ENCODE measurements at regions not wholly inside any gene's neighbourhood (a gene's known extent, or its start where the extent isn't known, plus 50 kb on each side); places are given as distances from the start of the nearest gene placed in this dataset.
"Not testable (repeated sequence)": the region's sequence is repeated elsewhere in the genome, so short reads cannot be mapped to it uniquely, and the experiment has no call there.

DNA sequence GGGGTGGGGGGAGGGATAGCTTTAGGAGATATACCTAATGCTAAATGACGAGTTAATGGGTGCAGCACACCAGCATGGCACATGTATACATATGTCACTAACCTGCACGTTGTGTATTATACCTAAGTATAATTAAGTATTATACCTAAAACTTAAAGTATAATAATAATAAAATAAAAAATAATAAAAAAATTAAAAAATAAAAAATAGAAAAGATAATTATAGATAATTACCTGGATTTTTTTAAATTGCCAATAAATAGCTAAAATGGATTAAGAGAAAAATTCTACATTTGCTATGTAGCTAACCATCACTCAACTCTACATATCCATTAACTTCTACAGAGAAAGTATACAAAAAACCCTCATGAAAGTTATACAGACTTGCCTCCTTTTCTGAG is 747.3 kb downstream of the LRRIQ3 start:
- WGBS, 2 experiments (ENCODE audit: insufficient coverage in 2 of 2): no CpG with 5 or more reads among the region's 2 CpGs
- not testable (repeated sequence) for H3K4me3 ChIP-seq (ENCODE audit: extremely low read depth, insufficient read depth, low read length, poor library complexity, severe bottlenecking); H3K27ac ChIP-seq (ENCODE audit: low read depth, low read length, severe bottlenecking); H3K4me1 ChIP-seq (ENCODE audit: control insufficient read depth, insufficient read depth, low read length, poor library complexity, severe bottlenecking); H3K9me3 ChIP-seq (ENCODE audit: control insufficient read depth, low read length); H3K36me3 ChIP-seq (ENCODE audit: control insufficient read depth, insufficient read depth, low read length)

- WGBS, 2 experiments (ENCODE audit: insufficient coverage in 2 of 2): 89 to 92% methylated on average over 2 of the region's 3 CpGs
- H3K36me3 ChIP-seq (ENCODE audit: control insufficient read depth, insufficient read depth, low read length): no peaks in the 10 kb centered on the region
- H3K27ac ChIP-seq (ENCODE audit: low read depth, low read length, severe bottlenecking): no peak overlapping the region
- no peaks in the 10 kb centered on the region for H3K9me3 ChIP-seq (ENCODE audit: control insufficient read depth, low read length)
- H3K4me1 ChIP-seq (ENCODE audit: control insufficient read depth, insufficient read depth, low read length, poor library complexity, severe bottlenecking): no peaks in the 10 kb centered on the region
- no peak overlapping the region for H3K4me3 ChIP-seq (ENCODE audit: extremely low read depth, insufficient read depth, low read length, poor library complexity, severe bottlenecking)
These were observed 786.5 kb downstream of the LRRIQ3 start for GRCh38 chr1:73411479-73411878.

DNA sequence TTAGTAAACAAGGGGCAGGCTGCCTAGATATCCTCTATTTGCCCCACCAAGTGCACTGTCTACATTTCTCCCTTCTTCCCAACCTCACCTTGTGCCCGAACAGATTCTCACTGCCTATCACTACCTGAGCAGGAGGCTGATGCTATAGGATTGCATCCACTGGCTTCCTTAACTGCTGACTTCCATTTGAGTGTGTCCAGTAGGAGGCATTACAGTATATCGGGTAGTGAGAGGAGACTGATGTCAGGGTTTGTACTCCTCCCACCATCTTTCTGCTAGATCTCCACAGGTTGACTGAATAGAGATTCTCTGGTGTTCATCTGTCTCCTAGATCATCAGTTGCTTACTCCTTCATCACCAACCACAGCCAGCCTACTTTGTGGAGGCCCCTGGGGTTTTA is 796.3 kb downstream of the LRRIQ3 start:
- no peaks in the 10 kb centered on the region for H3K4me1 ChIP-seq (ENCODE audit: control insufficient read depth, insufficient read depth, low read length, poor library complexity, severe bottlenecking)
- H3K4me3 ChIP-seq (ENCODE audit: extremely low read depth, insufficient read depth, low read length, poor library complexity, severe bottlenecking): no peak overlapping the region
- no peak overlapping the region for H3K27ac ChIP-seq (ENCODE audit: low read depth, low read length, severe bottlenecking)
- 33% methylated on average over 1 of the region's 2 CpGs; no CpG with 5 or more reads in 1 of the 2 experiments for WGBS, 2 experiments (ENCODE audit: insufficient coverage in 2 of 2)
- H3K9me3 ChIP-seq (ENCODE audit: control insufficient read depth, low read length): no peaks in the 10 kb centered on the region
- H3K36me3 ChIP-seq (ENCODE audit: control insufficient read depth, insufficient read depth, low read length): no peaks in the 10 kb centered on the region

DNA sequence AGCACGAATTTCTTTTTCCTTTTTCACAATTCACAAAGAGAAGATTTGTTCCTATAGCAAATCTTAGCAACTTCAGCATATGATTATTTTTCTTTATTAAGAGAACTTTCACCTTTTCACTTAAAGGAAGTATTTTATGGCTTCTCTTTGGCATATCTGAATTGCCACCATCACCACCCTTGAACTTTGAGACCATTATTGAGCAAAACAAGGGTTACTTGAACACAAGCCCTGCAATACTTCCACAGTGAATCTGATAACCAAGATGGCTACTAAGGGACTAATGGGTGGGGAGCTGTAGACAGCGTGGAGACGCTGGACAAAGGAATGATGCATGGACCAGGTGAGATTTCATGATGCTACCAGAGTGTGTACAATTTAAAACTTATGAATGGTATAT is 815.0 kb downstream of the LRRIQ3 start:
- Histone ChIP-seq H3K27ac (ENCODE audit: low read depth, low read length, severe bottlenecking) (no peak overlapping the region), H3K4me3 (ENCODE audit: extremely low read depth, insufficient read depth, low read length, poor library complexity, severe bottlenecking) (no peak overlapping the region), H3K4me1 (ENCODE audit: control insufficient read depth, insufficient read depth, low read length, poor library complexity, severe bottlenecking) (no peaks in the 10 kb centered on the region), H3K9me3 (ENCODE audit: control insufficient read depth, low read length) (no peaks in the 10 kb centered on the region), H3K36me3 (ENCODE audit: control insufficient read depth, insufficient read depth, low read length) (no peaks in the 10 kb centered on the region)
- WGBS, 2 experiments (ENCODE audit: insufficient coverage in 2 of 2): no CpG with 5 or more reads among the region's 3 CpGs

DNA sequence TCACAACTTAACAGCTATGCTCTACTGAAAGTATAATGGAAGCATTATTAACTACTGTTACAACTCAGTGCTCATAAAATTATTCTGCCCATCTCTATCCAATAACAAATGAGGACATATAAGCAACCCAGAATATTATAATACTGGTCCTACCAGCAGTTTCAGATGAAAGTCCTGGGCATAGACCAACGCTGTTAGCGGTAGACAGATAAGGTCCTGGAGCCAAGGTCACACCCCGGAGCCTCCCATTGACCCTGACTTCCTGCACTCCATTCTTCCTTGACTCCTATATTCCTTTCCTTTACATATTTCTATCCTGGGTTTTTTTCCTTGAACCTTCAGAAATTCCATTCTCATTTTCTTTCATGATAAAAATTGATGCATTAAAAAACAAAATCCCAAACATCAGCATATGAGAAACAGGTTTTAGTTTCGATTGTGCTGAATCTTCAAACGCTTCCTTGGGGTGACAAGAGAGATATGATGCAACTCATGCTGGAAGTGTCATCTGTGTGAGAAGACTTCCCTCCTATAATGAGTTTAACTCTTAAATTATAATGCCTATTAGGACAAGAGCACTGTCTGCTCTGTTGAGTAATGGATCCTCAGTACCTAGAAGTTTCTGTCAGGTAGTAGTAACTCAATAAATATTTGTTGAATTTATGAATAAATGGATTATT is 831.1 kb downstream of the LRRIQ3 start:
- H3K36me3 ChIP-seq (ENCODE audit: control insufficient read depth, insufficient read depth, low read length): no peaks in the 10 kb centered on the region
- no peak overlapping the region for H3K27ac ChIP-seq (ENCODE audit: low read depth, low read length, severe bottlenecking)
- no peaks in the 10 kb centered on the region for H3K9me3 ChIP-seq (ENCODE audit: control insufficient read depth, low read length)
- no peak overlapping the region for H3K4me3 ChIP-seq (ENCODE audit: extremely low read depth, insufficient read depth, low read length, poor library complexity, severe bottlenecking)
- 86 to 97% methylated on average over 3 to 4 of the region's 5 CpGs for WGBS, 2 experiments (ENCODE audit: insufficient coverage in 2 of 2)
- no peaks in the 10 kb centered on the region for H3K4me1 ChIP-seq (ENCODE audit: control insufficient read depth, insufficient read depth, low read length, poor library complexity, severe bottlenecking)

- WGBS, 2 experiments (ENCODE audit: insufficient coverage in 2 of 2): 94 to 100% methylated on average over 3 of the region's 3 CpGs
- no peaks in the 10 kb centered on the region for H3K4me1 ChIP-seq (ENCODE audit: control insufficient read depth, insufficient read depth, low read length, poor library complexity, severe bottlenecking)
- no peak overlapping the region for H3K27ac ChIP-seq (ENCODE audit: low read depth, low read length, severe bottlenecking)
- H3K9me3 ChIP-seq (ENCODE audit: control insufficient read depth, low read length): no peaks in the 10 kb centered on the region
- no peak overlapping the region for H3K4me3 ChIP-seq (ENCODE audit: extremely low read depth, insufficient read depth, low read length, poor library complexity, severe bottlenecking)
- H3K36me3 ChIP-seq (ENCODE audit: control insufficient read depth, insufficient read depth, low read length): no peaks in the 10 kb centered on the region
These were observed 839.0 kb downstream of the LRRIQ3 start for GRCh38 chr1:73359001-73359400.

DNA sequence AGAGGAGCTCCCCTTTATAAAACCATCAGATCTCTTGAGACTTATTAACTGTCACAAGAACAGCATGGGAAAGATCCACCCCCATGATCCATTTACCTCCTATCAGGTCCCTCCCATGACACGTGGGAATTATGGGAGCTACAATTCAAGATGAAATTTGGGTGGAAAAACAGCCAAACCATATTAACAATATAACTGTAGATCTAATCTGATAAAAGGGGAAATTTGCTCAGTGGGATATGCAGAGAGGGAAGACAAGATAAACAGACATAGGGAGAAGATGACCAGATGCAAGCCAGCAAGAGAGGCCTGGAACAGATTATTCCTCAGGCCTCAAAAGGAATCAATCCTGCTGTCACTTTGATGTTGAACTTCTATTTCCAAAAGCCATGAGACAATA is 841.5 kb downstream of the LRRIQ3 start:
- no CpG with 5 or more reads among the region's 1 CpG for WGBS, 2 experiments (ENCODE audit: insufficient coverage in 2 of 2)
- H3K36me3 ChIP-seq (ENCODE audit: control insufficient read depth, insufficient read depth, low read length): no peaks in the 10 kb centered on the region
- no peak overlapping the region for H3K27ac ChIP-seq (ENCODE audit: low read depth, low read length, severe bottlenecking)
- no peak overlapping the region for H3K4me3 ChIP-seq (ENCODE audit: extremely low read depth, insufficient read depth, low read length, poor library complexity, severe bottlenecking)
- no peaks in the 10 kb centered on the region for H3K4me1 ChIP-seq (ENCODE audit: control insufficient read depth, insufficient read depth, low read length, poor library complexity, severe bottlenecking)
- no peaks in the 10 kb centered on the region for H3K9me3 ChIP-seq (ENCODE audit: control insufficient read depth, low read length)

GRCh38 chr1:73343947-73344346 is 854.0 kb downstream of the LRRIQ3 start:
- Histone ChIP-seq H3K36me3 (ENCODE audit: control insufficient read depth, insufficient read depth, low read length) (no peaks in the 10 kb centered on the region), H3K9me3 (ENCODE audit: control insufficient read depth, low read length) (peaks cover 3% of the 10 kb centered on the region), H3K27ac (ENCODE audit: low read depth, low read length, severe bottlenecking) (no peak overlapping the region), H3K4me3 (ENCODE audit: extremely low read depth, insufficient read depth, low read length, poor library complexity, severe bottlenecking) (no peak overlapping the region), H3K4me1 (ENCODE audit: control insufficient read depth, insufficient read depth, low read length, poor library complexity, severe bottlenecking) (no peaks in the 10 kb centered on the region)
- WGBS, 2 experiments (ENCODE audit: insufficient coverage in 2 of 2): 84 to 96% methylated on average over 3 of the region's 3 CpGs

- Histone ChIP-seq H3K4me1 (ENCODE audit: control insufficient read depth, insufficient read depth, low read length, poor library complexity, severe bottlenecking) (no peaks in the 10 kb centered on the region), H3K4me3 (ENCODE audit: extremely low read depth, insufficient read depth, low read length, poor library complexity, severe bottlenecking) (no peak overlapping the region), H3K9me3 (ENCODE audit: control insufficient read depth, low read length) (no peaks in the 10 kb centered on the region), H3K27ac (ENCODE audit: low read depth, low read length, severe bottlenecking) (no peak overlapping the region), H3K36me3 (ENCODE audit: control insufficient read depth, insufficient read depth, low read length) (no peaks in the 10 kb centered on the region)
- 78 to 83% methylated on average over 1 of the region's 1 CpG for WGBS, 2 experiments (ENCODE audit: insufficient coverage in 2 of 2)
These were observed 864.0 kb downstream of the LRRIQ3 start for GRCh38 chr1:73333847-73334503.

DNA sequence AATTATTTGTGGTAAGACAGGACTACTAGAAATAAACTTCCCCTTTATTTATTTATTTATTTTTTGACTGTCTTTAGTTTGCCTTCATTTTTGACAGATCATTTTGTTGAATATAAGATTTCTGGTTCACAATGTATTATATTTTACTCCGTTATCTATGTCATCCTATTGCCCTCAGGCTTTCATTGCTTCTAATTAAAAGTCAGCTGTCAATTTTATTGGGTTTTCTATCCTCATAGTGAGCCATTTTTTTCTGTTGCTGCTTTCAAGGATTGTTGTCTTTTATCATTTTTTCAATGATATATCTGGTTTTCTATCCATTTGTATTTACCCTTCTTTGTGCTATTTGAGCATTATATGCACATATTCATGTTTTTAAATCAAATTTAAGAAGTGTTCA is 866.2 kb downstream of the LRRIQ3 start:
- Histone ChIP-seq H3K4me1 (ENCODE audit: control insufficient read depth, insufficient read depth, low read length, poor library complexity, severe bottlenecking) (no peaks in the 10 kb centered on the region), H3K4me3 (ENCODE audit: extremely low read depth, insufficient read depth, low read length, poor library complexity, severe bottlenecking) (no peak overlapping the region), H3K36me3 (ENCODE audit: control insufficient read depth, insufficient read depth, low read length) (no peaks in the 10 kb centered on the region), H3K9me3 (ENCODE audit: control insufficient read depth, low read length) (no peaks in the 10 kb centered on the region), H3K27ac (ENCODE audit: low read depth, low read length, severe bottlenecking) (no peak overlapping the region)
- no CpG with 5 or more reads among the region's 1 CpG for WGBS, 2 experiments (ENCODE audit: insufficient coverage in 2 of 2)

DNA sequence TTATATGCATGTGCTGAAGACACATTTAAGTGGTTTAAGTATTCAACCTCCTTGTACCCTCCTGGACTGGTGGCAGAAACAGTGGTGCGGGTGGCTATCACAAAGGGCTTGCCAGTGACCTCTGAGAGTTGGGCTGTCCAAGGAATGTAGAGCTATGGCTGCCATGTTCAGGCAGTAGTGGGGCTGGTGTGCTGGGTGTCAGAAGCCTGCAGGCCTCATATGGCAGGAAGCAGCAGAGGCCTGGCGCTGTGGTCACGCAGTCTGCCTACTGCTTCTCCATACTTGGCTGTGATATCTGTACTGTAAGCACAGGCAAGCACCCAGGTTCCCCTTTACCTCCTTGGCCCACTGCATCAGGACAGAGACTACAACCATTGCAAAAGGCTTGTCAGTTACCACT is 870.0 kb downstream of the LRRIQ3 start:
- H3K9me3 ChIP-seq (ENCODE audit: control insufficient read depth, low read length): no peaks in the 10 kb centered on the region
- no peaks in the 10 kb centered on the region for H3K4me1 ChIP-seq (ENCODE audit: control insufficient read depth, insufficient read depth, low read length, poor library complexity, severe bottlenecking)
- H3K27ac ChIP-seq (ENCODE audit: low read depth, low read length, severe bottlenecking): no peak overlapping the region
- 88 to 100% methylated on average over 3 of the region's 3 CpGs for WGBS, 2 experiments (ENCODE audit: insufficient coverage in 2 of 2)
- no peaks in the 10 kb centered on the region for H3K36me3 ChIP-seq (ENCODE audit: control insufficient read depth, insufficient read depth, low read length)
- H3K4me3 ChIP-seq (ENCODE audit: extremely low read depth, insufficient read depth, low read length, poor library complexity, severe bottlenecking): no peak overlapping the region

Data from mesodermal cell (in vitro differentiated cells).